GM23248 (cell line): ENCODE measurements at regions not wholly inside any gene's neighbourhood (a gene's known extent, or its start where the extent isn't known, plus 50 kb on each side); places are given as distances from the start of the nearest gene placed in this dataset.

Experiments
- EZH2 ChIP-seq: fragments of 200-600 bp; sonication (generic); IDR thresholded peaks from 2 replicates; pipeline ENCODE4 v1.6.1; 2018; ENCODE audit warnings: antibody characterized with exemption, mild to moderate bottlenecking; ENCODE audit not compliant: insufficient read depth, poor library complexity, severe bottlenecking
- EZH2phosphoT487 ChIP-seq: fragments of 200-600 bp; sonication (generic); IDR thresholded peaks from 2 replicates; pipeline ENCODE4 v1.6.1; 2018; ENCODE audit warnings: antibody characterized with exemption, moderate library complexity, mild to moderate bottlenecking, low read depth; ENCODE audit not compliant: insufficient read depth

DNA sequence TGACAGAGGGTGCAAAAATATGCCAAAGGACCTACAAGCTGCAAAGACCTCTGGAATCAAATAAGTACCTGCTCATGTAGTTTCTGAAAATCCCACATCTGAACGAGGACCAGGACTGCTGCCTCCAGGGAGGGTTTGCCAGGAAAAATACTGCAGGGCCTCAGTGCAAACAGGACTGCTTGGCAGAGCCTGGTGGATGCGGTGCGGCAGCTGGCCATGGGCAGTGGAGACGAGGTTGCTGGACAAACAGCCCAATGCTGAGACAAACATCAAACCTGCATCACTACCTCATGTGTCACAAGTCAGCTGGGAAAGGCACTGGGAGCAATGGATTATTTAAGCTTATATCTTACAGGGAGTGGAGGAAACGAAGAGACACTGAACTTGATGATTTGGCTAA lies 238.8 kb downstream of the PAX1 start:
- TF ChIP-seq EZH2phosphoT487 (no peak), EZH2 (no peak)
